Gastrocnemius medialis (tissue), 4 donors: ENCODE measurements at regions not wholly inside any gene's neighbourhood (a gene's known extent, or its start where the extent isn't known, plus 50 kb on each side); places are given as distances from the start of the nearest gene placed in this dataset.

Experiments used
- CTCF ChIP-seq, 5 experiments: fragments of 450-650 bp in 3 of 5; fragments of 200-600 bp in 2 of 5; sonication (generic) in 2 of 5; IDR thresholded peaks in 4 of 5; conservative IDR thresholded peaks in 1 of 5; 1 replicate in 4 of 5; 2 replicates in 1 of 5; pipeline ENCODE4 v1.5.1; 2016 to 2019; ENCODE audit warnings: antibody characterized with exemption in 5 of 5, mild to moderate bottlenecking in 3 of 5, moderate library complexity in 3 of 5
- POLR2A ChIP-seq, 2 donors: fragments of 450-650 bp; IDR thresholded peaks; one replicate each; pipeline ENCODE4 v1.6.1; 2017; ENCODE audit warnings: antibody characterized with exemption in 2 of 2, mild to moderate bottlenecking in 2 of 2, moderate library complexity in 2 of 2

GRCh38 chr1:22204057-22204840 lies 61.4 kb upstream of the WNT4 start:
- TF ChIP-seq POLR2A (IDR thresholded peaks at IDR 0.05) (no peak), CTCF (IDR thresholded peaks at IDR 0.05 in 4 of 5, conservative IDR thresholded peaks at IDR 0.05 in 1 of 5) (no peak)
